Astrocyte of the spinal cord (primary cell): ENCODE measurements at regions not wholly inside any gene's neighbourhood (a gene's known extent, or its start where the extent isn't known, plus 50 kb on each side); places are given as distances from the start of the nearest gene placed in this dataset.
A peak's percentile ranks its signal among the peaks of the same experiment; 100 is the strongest.
"Not testable (repeated sequence)": the region's sequence is repeated elsewhere in the genome, so short reads cannot be mapped to it uniquely, and the experiment has no call there.

Experiments used
- DNase-seq: peaks from one replicate; pipeline ENCODE4 v3.0.0; 2011; ENCODE audit warnings: low read depth, low spot score
- H3K4me3 ChIP-seq: 2 replicates; pipeline ENCODE4 v1.5.1; 2011; ENCODE audit warnings: low read depth, mild to moderate bottlenecking, low read length, moderate library complexity
- CTCF ChIP-seq: IDR thresholded peaks from 2 replicates; pipeline ENCODE4 v1.5.1; 2012; ENCODE audit warnings: low read depth, mild to moderate bottlenecking, low read length, inconsistent platforms
- in situ Hi-C: cut with HindIII; loops from 2 replicates; pipeline ENCODE4 v1.10.0; 2017; ENCODE audit warnings: low sequenced_read_pairs

DNA sequence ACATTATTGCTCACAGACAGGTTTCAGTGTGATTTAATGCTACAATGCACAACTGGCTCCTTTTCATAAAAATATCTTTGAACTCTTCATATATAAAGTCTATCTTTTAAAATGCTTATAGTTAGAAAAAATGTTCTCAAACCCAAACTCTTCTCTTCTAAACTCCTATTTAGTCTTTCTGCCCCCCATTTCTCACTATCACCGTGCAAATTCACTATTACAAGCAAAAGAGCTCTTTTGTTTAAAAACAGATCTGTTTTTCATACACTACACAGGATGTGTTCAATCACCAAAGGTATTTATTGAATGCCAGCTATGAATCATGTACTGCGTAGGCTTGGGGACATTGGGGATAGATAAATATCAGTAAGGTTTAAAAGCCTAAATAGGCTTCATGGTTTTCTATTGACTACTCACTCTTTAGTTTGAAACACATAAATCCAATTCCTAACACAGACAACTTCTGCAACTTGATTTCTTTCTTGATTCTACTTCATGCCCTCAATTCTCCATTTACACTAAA, 692.3 kb downstream of the C12orf50 start:
- DNase-seq: no peak
- H3K4me3 ChIP-seq: no peak overlapping the region
- no peak for TF ChIP-seq CTCF
- in situ Hi-C loops: no loop called here

DNA sequence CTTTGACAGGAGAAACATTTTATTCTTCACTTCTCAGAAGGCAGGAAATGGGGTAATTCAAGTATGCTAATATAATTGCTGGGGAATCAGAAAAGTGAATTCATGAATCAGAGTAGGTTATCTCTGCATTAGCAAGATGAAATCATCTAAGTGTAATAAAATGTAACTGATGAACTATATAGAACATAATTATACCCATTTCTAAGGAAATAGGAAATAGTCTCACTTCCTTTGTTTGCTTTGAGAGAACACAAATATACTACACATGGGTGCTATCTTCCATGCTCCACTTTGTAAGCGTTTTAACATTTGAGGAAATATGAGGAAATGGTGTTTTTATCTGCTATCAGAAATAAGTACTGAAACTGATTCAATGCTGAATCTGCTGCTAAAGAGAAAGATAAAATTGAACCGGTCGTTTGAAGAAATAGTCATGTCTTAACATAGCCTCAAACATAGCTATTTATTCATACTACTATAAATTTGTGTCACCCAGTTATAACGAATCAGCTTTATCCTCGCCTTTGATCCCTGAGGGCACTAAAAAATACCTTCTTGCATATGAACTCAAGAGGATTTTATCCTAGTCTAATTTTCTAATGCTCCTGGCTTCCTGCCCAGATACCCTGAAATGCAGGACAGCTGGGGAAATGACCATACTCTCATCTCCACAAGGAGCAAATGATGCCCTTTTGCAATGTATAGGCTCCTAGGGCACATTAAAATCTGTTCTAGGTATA, 696.0 kb downstream of the C12orf50 start:
- in situ Hi-C loops: no loop called here
- no peak for TF ChIP-seq CTCF
- peak; percentile 9 for DNase-seq
- no peak overlapping the region for H3K4me3 ChIP-seq

DNA sequence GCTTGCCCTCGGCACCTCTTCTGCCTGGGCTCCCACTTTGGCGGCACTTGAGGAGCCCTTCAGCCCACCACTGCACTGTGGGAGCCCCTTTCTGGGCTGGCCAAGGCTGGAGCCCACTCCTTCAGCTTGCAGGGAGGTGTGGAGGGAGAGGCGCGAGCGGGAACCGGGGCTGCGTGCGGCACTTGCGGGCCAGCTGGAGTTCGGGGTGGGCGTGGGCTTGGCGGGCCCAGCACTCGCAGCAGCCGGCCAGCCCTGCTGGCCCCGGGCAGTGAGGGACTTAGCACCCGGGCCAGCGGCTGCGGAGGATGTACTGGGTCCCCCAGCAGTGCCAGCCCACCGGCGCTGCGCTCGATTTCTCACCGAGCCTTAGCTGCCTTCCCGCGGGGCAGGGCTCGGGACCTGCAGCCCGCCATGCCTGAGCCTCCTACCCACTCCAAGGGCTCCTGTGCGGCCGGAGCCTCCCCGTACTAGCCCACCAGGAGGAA, 699.1 kb downstream of the C12orf50 start:
- in situ Hi-C loops, DNase-seq, H3K4me3 ChIP-seq: not testable (repeated sequence)

DNA sequence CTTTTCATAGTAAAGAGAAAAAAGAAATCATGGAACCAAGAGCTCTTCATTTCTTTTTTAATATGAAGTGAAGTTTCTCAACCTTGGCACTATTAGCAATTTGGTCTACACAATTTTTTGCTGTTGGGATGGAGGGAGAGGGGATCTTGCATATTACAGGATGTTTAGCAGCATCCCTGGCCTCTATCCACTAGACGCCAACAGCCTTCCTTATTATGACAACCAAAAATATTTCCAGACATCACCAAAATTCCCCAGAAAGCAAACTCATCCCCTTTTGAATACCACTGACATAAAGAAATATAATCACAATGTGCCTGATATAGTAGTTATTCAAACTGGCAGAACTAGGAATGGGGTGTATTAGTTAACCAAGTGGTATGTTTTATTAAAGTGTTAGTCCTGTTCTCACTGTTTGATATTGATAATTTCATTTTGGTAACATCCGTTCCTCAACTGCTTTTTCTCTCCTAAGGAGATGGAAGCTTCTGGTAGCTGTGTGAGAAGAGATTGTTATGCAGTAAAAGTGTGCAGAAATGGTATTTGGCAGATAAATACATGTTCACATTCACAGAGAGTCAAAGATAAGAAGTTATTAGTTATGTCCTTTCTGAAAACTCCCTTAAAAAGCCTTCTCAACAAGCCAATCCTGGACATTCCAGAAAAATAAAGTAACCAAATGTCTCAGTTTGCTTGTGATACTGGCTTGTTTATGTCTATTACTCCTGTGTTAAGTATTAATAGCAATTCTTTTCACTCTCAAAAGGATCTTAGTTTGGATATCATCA, 699.9 kb downstream of the C12orf50 start:
- H3K4me3 ChIP-seq: no peak overlapping the region
- no peak for TF ChIP-seq CTCF
- in situ Hi-C loops: no loop called here
- no peak for DNase-seq

DNA sequence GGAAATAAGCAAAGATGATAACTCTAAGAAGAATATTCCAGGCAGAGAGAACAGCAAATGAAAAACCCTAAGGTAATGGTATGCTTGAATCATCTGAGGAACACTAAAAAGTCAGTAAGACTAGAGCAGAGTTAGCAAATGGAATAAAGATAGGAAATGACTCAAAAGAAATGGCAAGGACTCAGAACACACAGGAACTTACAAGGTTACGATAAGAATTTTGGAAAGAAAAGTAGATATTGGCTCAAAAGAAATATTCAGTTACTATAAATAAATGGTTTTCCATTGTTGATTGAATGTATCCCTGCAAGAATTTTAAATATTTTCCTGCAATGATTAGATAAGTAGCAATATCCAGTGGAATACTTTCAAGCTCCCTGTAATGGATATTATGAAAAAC, 705.8 kb downstream of the C12orf50 start:
- no peak for TF ChIP-seq CTCF
- peak; percentile 82 for DNase-seq
- H3K4me3 ChIP-seq: no peak overlapping the region
- in situ Hi-C loops: no loop called here

GRCh38 chr12:87320724-87321123, 708.5 kb downstream of the C12orf50 start:
- in situ Hi-C loops: no loop called here
- DNase-seq: no peak
- H3K4me3 ChIP-seq: no peak overlapping the region
- TF ChIP-seq CTCF: no peak

DNA sequence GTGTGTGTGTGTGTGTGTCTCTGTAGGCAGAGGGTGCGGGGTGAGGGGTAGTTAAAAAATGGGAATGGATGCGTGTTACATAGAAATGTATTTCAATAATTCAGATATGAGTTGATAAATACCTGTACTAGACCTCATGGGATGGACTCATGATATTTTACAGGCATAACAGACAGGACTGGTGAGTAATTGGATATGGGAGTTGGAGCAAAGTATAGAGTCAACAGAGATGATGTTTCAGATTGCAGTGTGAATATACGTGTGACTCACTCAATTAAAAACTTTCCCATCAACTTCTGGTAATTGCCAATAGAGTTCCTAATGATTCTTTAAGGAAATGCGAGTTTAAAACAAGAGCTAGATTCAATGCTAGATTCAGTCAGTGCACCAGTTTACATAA, 711.9 kb downstream of the C12orf50 start:
- H3K4me3 ChIP-seq: no peak overlapping the region
- in situ Hi-C loops: no loop called here
- TF ChIP-seq CTCF: no peak
- no peak for DNase-seq
